GM12892 (cell line): ENCODE measurements at regions not wholly inside any gene's neighbourhood (a gene's known extent, or its start where the extent isn't known, plus 50 kb on each side); places are given as distances from the start of the nearest gene placed in this dataset.

Source experiments
- DNase-seq: peaks from one replicate; pipeline ENCODE4 v3.0.0; 2011; ENCODE audit not compliant: insufficient read length
- FAIRE-seq: peaks from 2 replicates; lab custom pipeline; 2011; peaks lifted over from hg19 to GRCh38; lab: Jason Lieb, UNC
- POLR2A ChIP-seq: IDR thresholded peaks from 2 replicates; pipeline ENCODE4 v1.6.1; 2011; ENCODE audit warnings: low read depth, low read length, control low read depth
- POLR2AphosphoS5 ChIP-seq: IDR thresholded peaks from 2 replicates; pipeline ENCODE4 v1.6.1; 2011; ENCODE audit warnings: low read depth, low read length, control low read depth
- TAF1 ChIP-seq: IDR thresholded peaks from 2 replicates; pipeline ENCODE4 v1.6.1; 2011; ENCODE audit warnings: low read depth, mild to moderate bottlenecking, control low read depth, low read length, borderline replicate concordance

DNA sequence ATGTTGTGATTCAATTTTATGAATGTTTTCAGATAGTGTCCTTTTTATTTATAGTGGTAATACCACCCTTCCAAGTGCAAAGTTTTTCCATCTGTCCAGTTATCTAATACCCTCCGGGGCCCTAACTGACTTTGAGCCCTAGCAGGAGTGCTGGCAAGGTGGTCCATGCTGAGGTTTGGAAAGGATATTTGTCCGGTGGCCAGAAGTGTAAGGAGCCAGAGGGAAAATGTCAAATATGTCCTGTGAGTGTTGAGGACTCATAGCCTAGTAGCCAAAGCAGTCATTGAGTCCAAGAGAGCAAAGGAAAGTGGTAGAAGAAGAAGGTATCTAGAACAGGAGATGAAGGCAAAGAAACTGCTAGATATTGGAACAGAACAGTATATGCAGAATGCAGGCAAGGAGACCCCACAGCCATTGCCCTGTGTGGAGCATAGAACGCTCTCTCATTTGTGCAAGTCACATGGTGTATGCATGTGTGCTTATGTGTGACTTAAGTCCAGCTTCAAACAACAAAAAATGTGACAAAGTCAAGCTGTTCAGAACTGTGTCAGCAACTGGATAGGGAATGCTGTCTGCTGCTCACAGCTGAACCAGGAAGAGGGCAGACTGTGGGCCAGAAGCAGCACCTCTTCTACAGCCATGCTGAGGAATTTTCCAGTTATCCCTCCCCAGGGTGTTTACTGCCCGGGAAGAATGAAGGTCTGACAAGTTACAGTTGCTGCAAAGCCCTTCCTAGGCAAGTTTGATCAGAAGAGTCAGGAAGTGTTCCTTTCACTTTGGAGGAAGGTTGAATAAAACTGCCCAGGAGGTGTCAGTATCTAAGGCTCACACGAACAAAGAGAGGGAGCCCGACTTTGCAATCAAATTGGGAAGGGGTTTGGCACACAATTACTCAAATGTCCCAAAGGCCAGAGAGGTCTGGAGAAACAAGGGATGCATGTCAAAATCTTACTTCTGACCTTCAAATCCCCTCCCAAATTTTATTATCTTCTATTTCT is 463.3 kb upstream of the DMAC1 start:
- no peak for TF ChIP-seq POLR2AphosphoS5
- no peak for TF ChIP-seq TAF1
- TF ChIP-seq POLR2A: no peak
- FAIRE-seq (no peak), DNase-seq (no peak)

DNA sequence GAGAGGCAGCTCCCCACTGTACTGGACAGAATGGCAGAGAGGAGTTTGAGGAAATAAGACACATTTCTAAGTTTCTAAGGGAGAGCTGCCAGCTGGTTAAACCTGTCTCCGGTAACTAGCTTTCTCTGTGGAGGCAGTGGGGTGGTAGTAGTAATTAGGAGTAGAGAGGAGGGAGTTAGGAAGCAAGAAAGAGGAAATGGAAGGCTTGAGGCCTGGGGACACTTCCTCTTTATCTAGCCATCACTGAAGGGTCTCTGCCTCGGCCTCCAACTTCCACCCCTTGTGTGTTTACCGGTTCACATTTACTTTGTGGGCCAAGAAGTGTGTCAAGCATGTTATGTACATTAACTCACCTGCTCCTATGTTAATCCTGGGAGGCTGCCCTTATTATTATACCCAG is 462.2 kb upstream of the DMAC1 start:
- FAIRE-seq: no peak
- TF ChIP-seq POLR2A (no peak), TAF1 (no peak)
- DNase-seq: no peak

DNA sequence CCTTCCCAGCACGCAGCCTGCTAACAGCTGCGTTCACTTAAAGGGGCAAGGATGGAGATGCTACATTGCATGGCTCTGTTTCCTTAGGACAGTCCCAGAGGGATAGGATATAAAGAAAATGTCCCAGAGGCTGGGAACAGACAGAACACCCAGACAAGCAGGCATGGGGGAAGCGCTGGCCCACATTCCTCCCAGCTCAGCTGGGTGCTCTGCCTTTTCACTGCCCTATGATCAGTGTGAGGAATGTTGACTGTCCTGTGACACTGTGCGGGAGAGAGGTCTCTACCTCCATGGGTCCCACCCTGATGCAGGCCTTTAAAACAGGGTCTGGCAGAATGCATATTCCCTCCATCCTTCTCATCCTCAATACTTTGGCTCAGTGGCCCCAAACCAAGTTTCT is 459.4 kb upstream of the DMAC1 start:
- no peak for DNase-seq
- FAIRE-seq: no peak
- TF ChIP-seq POLR2A (no peak), TAF1 (no peak), POLR2AphosphoS5 (no peak)

DNA sequence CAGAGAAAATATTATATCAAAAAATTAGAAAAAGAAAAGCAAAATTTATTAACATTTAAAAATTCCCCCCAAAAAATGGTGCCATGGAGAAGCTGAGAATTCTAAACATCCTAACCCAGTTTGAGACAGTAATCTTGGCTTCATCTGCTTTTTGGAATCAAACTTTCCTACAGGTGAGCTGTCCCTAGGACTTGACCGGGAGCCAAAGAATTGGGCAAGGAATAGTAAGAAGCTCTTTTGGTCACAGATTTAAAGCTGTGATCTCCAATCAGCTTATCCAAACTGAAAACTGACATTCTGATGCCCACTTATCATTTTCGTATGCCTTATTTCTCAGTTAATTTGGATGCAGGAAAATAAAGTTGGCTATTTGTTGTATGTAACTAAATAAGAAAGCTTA is 457.3 kb upstream of the DMAC1 start:
- FAIRE-seq: no peak
- no peak for DNase-seq
- no peak for TF ChIP-seq POLR2AphosphoS5
- TF ChIP-seq POLR2A: no peak
- TF ChIP-seq TAF1: no peak

DNA sequence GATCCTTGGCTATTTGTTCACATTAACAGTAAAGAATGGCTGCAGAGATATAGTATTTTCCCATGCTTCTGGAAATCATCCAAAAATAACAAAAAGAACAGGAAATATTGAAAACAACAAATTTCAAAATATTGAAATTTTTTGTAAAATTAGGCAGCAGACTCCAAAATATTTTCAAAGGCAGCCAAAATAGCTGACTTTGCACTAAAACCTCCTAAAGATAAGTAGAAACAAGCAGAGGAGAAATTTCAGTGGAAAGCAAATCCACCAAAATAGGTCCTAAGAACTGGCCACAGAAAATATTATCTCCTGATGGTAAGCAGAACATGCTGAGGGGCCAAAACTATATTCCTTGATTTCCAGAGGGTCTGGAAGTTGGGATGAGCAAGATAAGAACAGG is 456.3 kb upstream of the DMAC1 start:
- no peak for DNase-seq
- TF ChIP-seq POLR2AphosphoS5 (no peak), TAF1 (no peak), POLR2A (no peak)
- no peak for FAIRE-seq

DNA sequence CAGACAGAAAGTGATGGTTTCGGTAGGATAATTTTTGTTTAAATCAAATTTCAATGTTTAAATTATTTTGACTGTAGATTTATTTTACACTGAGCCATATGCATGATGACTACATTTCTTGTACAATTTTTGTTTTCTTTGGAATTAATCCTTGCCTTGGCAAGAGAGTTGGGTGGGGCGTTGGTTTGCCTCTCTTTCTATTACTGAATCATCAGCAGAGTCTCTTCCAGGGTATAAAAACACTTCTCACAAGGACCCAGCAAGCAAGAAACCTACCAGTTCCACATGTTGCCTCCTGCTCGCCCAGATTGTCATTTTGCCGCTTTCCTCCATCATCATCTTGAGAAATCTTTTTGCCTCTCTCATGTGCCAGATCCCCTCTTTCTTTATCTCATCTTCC is 455.0 kb upstream of the DMAC1 start:
- TF ChIP-seq TAF1: no peak
- TF ChIP-seq POLR2AphosphoS5: no peak
- no peak for TF ChIP-seq POLR2A
- no peak for DNase-seq
- FAIRE-seq: no peak

DNA sequence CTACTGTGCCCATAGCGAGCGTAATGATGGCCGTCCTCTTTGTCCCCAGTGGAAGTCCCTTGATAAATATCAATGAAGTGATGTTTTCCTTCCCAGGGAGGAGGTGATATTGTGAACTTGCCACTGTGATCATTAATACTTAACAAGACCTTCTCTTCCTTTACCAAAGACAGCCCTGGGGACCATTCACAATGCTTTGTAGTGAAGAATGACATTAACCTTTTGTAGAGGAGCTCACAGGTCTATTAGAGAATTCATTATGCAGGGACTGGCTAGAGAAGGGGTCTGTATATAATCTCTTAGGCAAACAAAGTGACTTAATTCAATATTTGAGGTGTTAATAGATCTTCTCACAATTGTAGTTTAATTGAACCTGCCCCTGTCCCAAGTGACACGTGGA is 452.9 kb upstream of the DMAC1 start:
- FAIRE-seq: no peak
- no peak for DNase-seq
- TF ChIP-seq TAF1: no peak
- no peak for TF ChIP-seq POLR2A
- TF ChIP-seq POLR2AphosphoS5: no peak

DNA sequence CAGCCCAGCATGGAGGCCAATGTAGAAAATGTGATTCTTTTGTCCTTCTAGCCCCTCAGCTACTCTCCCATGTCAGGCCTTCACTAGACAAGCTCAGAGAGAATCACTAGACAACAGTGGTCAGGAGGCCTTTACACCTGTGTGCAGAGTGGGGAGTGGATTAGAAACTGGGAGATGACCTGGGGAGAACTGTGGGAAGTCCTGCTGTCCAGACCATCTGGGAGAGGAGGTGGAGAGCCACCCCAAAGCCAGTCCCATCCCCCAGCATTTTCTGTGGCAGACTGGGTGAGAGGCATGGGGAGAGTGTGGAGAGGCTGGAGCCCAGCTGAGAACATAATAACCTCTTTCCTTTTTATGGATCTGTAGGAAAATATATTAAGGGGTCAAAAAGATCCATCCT is 452.0 kb upstream of the DMAC1 start:
- DNase-seq (no peak), FAIRE-seq (no peak)
- TF ChIP-seq TAF1 (no peak), POLR2AphosphoS5 (no peak), POLR2A (no peak)

DNA sequence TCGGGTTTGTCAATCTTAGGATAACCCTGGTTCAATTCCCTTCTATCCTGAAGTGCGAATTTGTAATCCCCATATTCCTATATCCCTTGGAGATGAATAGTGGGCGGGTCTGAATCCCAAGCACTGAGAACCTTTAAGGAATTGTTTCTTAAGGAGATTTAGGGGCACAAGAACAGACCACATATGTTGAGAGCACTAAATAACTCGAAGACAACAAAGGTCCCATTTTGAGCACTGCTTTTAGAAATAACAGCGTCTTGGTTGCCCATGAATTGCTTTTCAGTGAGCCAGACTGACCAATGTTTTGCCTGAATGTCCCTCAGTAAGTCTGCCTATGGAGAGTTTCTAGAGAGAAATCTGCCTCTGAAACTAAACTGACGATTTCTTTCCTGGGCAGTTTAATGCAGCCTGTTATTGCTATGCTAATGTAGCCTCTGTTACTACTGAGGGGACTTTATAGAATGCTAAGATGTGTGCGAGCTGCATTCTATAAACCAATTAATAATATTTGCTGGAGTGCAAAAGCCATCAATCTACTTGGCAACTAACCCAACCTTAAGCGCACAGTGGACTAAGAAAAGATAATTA is 445.0 kb upstream of the DMAC1 start:
- no peak for TF ChIP-seq TAF1
- TF ChIP-seq POLR2AphosphoS5: no peak
- no peak for TF ChIP-seq POLR2A
- FAIRE-seq (no peak), DNase-seq (no peak)

DNA sequence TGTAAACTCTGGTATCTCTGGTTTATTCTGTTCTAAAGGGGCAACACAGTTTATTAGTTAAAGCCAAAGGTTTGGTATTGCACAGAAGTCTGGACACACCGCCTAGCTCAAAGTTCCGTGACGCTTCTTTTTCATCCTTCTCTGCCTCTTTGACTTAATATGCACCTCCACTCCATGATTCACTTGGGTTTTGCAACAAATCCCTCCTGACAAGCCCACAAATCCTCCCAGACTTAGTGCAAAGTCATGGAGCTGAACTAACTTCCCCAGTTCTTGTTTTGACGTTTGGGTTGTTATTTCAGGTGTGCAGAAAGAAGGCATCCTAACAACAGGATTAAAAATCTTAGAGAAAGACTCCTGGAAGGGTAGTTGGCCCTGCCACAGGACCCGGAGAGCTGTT is 441.6 kb upstream of the DMAC1 start:
- FAIRE-seq (no peak), DNase-seq (no peak)
- TF ChIP-seq POLR2A (no peak), POLR2AphosphoS5 (no peak), TAF1 (no peak)

DNA sequence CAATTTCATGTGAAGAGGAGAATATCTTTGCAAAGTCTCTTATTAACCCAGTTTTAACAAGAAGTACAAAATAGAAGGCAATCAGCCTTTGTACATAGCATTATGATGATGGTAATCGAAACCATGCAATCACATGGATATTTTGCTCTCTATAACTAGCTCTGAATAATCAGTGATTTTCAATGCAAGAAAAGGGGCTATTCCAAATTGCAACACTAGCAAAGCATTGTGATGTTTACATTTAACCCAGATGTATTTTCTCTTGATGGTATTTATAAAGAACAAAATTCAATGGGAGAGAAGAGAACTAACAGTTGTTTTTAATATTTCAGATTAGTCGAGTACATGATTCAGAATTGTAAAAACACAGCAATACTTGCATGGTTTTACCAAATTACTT is 437.5 kb upstream of the DMAC1 start:
- FAIRE-seq (no peak), DNase-seq (no peak)
- TF ChIP-seq POLR2AphosphoS5 (no peak), TAF1 (no peak), POLR2A (no peak)

DNA sequence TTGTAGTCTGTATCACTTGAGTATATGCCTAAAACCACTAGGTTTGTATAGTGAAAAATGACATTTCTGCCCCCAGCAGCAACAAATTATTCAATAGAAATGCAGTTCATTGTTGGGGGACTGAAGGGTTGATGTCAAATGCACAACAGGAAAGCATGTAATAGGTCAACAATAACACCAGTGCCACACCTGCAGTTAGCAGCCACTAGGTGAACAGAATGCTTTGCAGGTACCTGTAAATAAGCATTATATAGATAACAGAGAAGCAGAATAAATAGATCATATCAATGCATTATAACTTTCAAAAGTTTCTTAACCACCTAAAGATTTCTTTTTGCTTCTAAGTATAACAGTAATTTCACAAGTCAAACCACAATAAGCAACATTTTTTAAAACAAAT is 435.9 kb upstream of the DMAC1 start:
- DNase-seq: no peak
- FAIRE-seq: no peak
- no peak for TF ChIP-seq TAF1
- TF ChIP-seq POLR2AphosphoS5: no peak
- no peak for TF ChIP-seq POLR2A
